ENCODE measurements at regions not wholly inside any gene's neighbourhood (a gene's known extent, or its start where the extent isn't known, plus 50 kb on each side); places are given as distances from the start of the nearest gene placed in this dataset.
"Not testable (repeated sequence)": the region's sequence is repeated elsewhere in the genome, so short reads cannot be mapped to it uniquely, and the experiment has no call there.

GRCh38 chr13:21913010-21913409 is 242.1 kb downstream of the FGF9 start:
- DNase-seq (ENCODE audit: low read depth) = no peak

GRCh38 chr13:21917086-21918015 is 246.5 kb downstream of the FGF9 start:
- DNase-seq (ENCODE audit: low read depth) = no peak

- DNase-seq (ENCODE audit: low read depth) = not testable (repeated sequence)
These were observed 249.9 kb downstream of the FGF9 start for GRCh38 chr13:21920802-21921201.

GRCh38 chr13:21924958-21925357 is 254.1 kb downstream of the FGF9 start:
- no peak for DNase-seq (ENCODE audit: low read depth)

- no peak for DNase-seq (ENCODE audit: low read depth)
These were observed 254.8 kb downstream of the FGF9 start for GRCh38 chr13:21925720-21926119.

GRCh38 chr13:21929400-21929799 is 258.5 kb downstream of the FGF9 start:
- no peak for DNase-seq (ENCODE audit: low read depth)

- DNase-seq (ENCODE audit: low read depth) = no peak
These were observed 259.7 kb downstream of the FGF9 start for GRCh38 chr13:21930536-21930935.

GRCh38 chr13:21932578-21932977 is 261.7 kb downstream of the FGF9 start:
- DNase-seq (ENCODE audit: low read depth) = no peak

GRCh38 chr13:21932996-21933395 is 262.1 kb downstream of the FGF9 start:
- DNase-seq (ENCODE audit: low read depth) = no peak

- no peak for DNase-seq (ENCODE audit: low read depth)
These were observed 263.4 kb downstream of the FGF9 start for GRCh38 chr13:21934284-21934683.

GRCh38 chr13:21936674-21937073 is 265.8 kb downstream of the FGF9 start:
- no peak for DNase-seq (ENCODE audit: low read depth)

GRCh38 chr13:21938168-21938567 is 267.3 kb downstream of the FGF9 start:
- DNase-seq (ENCODE audit: low read depth) = no peak

GRCh38 chr13:21938636-21939035 is 267.8 kb downstream of the FGF9 start:
- no peak for DNase-seq (ENCODE audit: low read depth)

- DNase-seq (ENCODE audit: low read depth) = no peak
These were observed 271.2 kb downstream of the FGF9 start for GRCh38 chr13:21942061-21942460.

- DNase-seq (ENCODE audit: low read depth) = no peak
These were observed 273.7 kb downstream of the FGF9 start for GRCh38 chr13:21944610-21945009.

- no peak for DNase-seq (ENCODE audit: low read depth)
These were observed 274.3 kb downstream of the FGF9 start for GRCh38 chr13:21945195-21945594.

GRCh38 chr13:21946964-21947363 is 276.1 kb downstream of the FGF9 start:
- DNase-seq (ENCODE audit: low read depth) = no peak

- no peak for DNase-seq (ENCODE audit: low read depth)
These were observed 278.0 kb downstream of the FGF9 start for GRCh38 chr13:21948769-21949474.

- DNase-seq (ENCODE audit: low read depth) = no peak
These were observed 279.1 kb downstream of the FGF9 start for GRCh38 chr13:21949818-21950429.

GRCh38 chr13:21956666-21957065 is 285.8 kb downstream of the FGF9 start:
- no peak for DNase-seq (ENCODE audit: low read depth)

- DNase-seq (ENCODE audit: low read depth) = no peak
These were observed 287.0 kb downstream of the FGF9 start for GRCh38 chr13:21957833-21958232.

- no peak for DNase-seq (ENCODE audit: low read depth)
These were observed 289.2 kb downstream of the FGF9 start for GRCh38 chr13:21960108-21960507.

GRCh38 chr13:21964686-21965085 is 293.8 kb downstream of the FGF9 start:
- no peak for DNase-seq (ENCODE audit: low read depth)

Measured in GM04504 (cell line).